Keratinocyte (primary cell): ENCODE measurements at regions not wholly inside any gene's neighbourhood (a gene's known extent, or its start where the extent isn't known, plus 50 kb on each side); places are given as distances from the start of the nearest gene placed in this dataset.

Experiments used
- CTCF ChIP-seq, 3 experiments: IDR thresholded peaks in 1 of 3; conservative IDR thresholded peaks in 1 of 3; optimal IDR thresholded peaks in 1 of 3; 2 replicates in 2 of 3; 3 replicates in 1 of 3; pipeline versions ENCODE3 to v1.5.1; 2011; ENCODE audit warnings: low read length in 3 of 3, mild to moderate bottlenecking in 3 of 3, moderate library complexity in 2 of 3, control low read depth in 1 of 3, inconsistent platforms in 1 of 3; ENCODE audit not compliant: insufficient read depth in 2 of 3; ENCODE audit errors: extremely low read depth in 1 of 3
- EZH2 ChIP-seq: IDR thresholded peaks from one replicate; pipeline ENCODE4 v1.6.1; 2012; ENCODE audit warnings: inconsistent platforms, mild to moderate bottlenecking, low read length, moderate library complexity

GRCh38 chr5:24831989-24832388 is 187.2 kb upstream of the CDH10 start:
- TF ChIP-seq CTCF (optimal IDR thresholded peaks at IDR 0.05 in 1 of 3, IDR thresholded peaks at IDR 0.05 in 1 of 3, conservative IDR thresholded peaks at IDR 0.05 in 1 of 3; ENCODE audit: extremely low read depth in 1 of 3, insufficient read depth in 2 of 3, low read length in 3 of 3) (no peak), EZH2 (no peak)
